ENCODE measurements at regions not wholly inside any gene's neighbourhood (a gene's known extent, or its start where the extent isn't known, plus 50 kb on each side); places are given as distances from the start of the nearest gene placed in this dataset.
A peak's percentile ranks its signal among the peaks of the same experiment; 100 is the strongest.

GRCh38 chrX:27354021-27354420 is 109.1 kb downstream of the PPP4R3C start:
- Histone ChIP-seq H3K36me3 (no peaks in the 10 kb centered on the region), H3K27ac (no peak overlapping the region), H3K4me3 (no peak overlapping the region), H3K9me3 (peaks cover 0 to 18% (median 0%) of the 10 kb centered on the region in 8 donors), H3K27me3 (replicated peaks in 1 of 7) (no peaks in the 10 kb centered on the region), H3K4me1 (no peaks in the 10 kb centered on the region)
- intact Hi-C loops (cut with DNase I; ENCODE audit: low total_unique reads) = no loop called here
- 46 to 62% (median 61%) methylated on average over 3 of the region's 3 CpGs for WGBS, 5 donors
- TF ChIP-seq POLR2AphosphoS5 (IDR thresholded peaks at IDR 0.05) (no peak), POLR2A (IDR thresholded peaks at IDR 0.05) (no peak), CTCF (IDR thresholded peaks at IDR 0.05 in 8 of 11, conservative IDR thresholded peaks at IDR 0.05 in 3 of 11) (no peak)
- no peak for DNase-seq

GRCh38 chrX:27350476-27350875 is 112.7 kb downstream of the PPP4R3C start:
- H3K4me3 ChIP-seq = no peak overlapping the region
- intact Hi-C loops (cut with DNase I; ENCODE audit: low total_unique reads) = no loop called here
- WGBS, 5 donors = 26 to 38% (median 36%) methylated on average over 6 of the region's 6 CpGs

GRCh38 chrX:27336466-27337091 is 126.6 kb downstream of the PPP4R3C start:
- Histone ChIP-seq H3K36me3 (no peaks in the 10 kb centered on the region), H3K4me1 (no peaks in the 10 kb centered on the region), H3K27me3 (replicated peaks in 1 of 7) (no peaks in the 10 kb centered on the region), H3K9me3 (no peaks in the 10 kb centered on the region), H3K4me3 (no peak overlapping the region), H3K27ac (no peak overlapping the region)
- intact Hi-C loops (cut with DNase I; ENCODE audit: low total_unique reads) = no loop called here
- no peak for TF ChIP-seq POLR2A (IDR thresholded peaks at IDR 0.05)
- TF ChIP-seq CTCF (IDR thresholded peaks at IDR 0.05 in 8 of 11, conservative IDR thresholded peaks at IDR 0.05 in 3 of 11) = peak; percentile 12 to 76 (median 47)
- WGBS, 5 donors = 16 to 20% (median 19%) methylated on average over 9 of the region's 9 CpGs
- DNase-seq = peak; percentile 74

More at GRCh38 chrX:27350476-27350875, 112.7 kb downstream of the PPP4R3C start:
- TF ChIP-seq POLR2AphosphoS5 (IDR thresholded peaks at IDR 0.05) = no peak
- TF ChIP-seq CTCF (IDR thresholded peaks at IDR 0.05 in 8 of 11, conservative IDR thresholded peaks at IDR 0.05 in 3 of 11) = no peak
- no peak for TF ChIP-seq POLR2A (IDR thresholded peaks at IDR 0.05)
- peaks cover 0 to 8% (median 0%) of the 10 kb centered on the region in 8 donors for H3K9me3 ChIP-seq
- no peaks in the 10 kb centered on the region for H3K4me1 ChIP-seq
- H3K36me3 ChIP-seq = no peaks in the 10 kb centered on the region
- DNase-seq = no peak
- H3K27ac ChIP-seq = no peak overlapping the region
- H3K27me3 ChIP-seq (replicated peaks in 1 of 7) = no peaks in the 10 kb centered on the region

- intact Hi-C loops (cut with DNase I; ENCODE audit: low total_unique reads) = no loop called here
- WGBS, 5 donors = 21 to 75% (median 52%) methylated on average over 1 of the region's 1 CpG
- TF ChIP-seq CTCF (IDR thresholded peaks at IDR 0.05 in 8 of 11, conservative IDR thresholded peaks at IDR 0.05 in 3 of 11) (no peak), POLR2AphosphoS5 (IDR thresholded peaks at IDR 0.05) (no peak), POLR2A (IDR thresholded peaks at IDR 0.05) (no peak)
These were observed 141.5 kb downstream of the PPP4R3C start for GRCh38 chrX:27321632-27322031.

More at GRCh38 chrX:27321632-27322031, 141.5 kb downstream of the PPP4R3C start:
- Histone ChIP-seq H3K27ac (no peak overlapping the region), H3K27me3 (replicated peaks in 1 of 7) (no peaks in the 10 kb centered on the region), H3K36me3 (no peaks in the 10 kb centered on the region), H3K9me3 (no peaks in the 10 kb centered on the region), H3K4me3 (no peak overlapping the region), H3K4me1 (no peaks in the 10 kb centered on the region)
- DNase-seq = no peak
